DMS79 (cell line): ENCODE measurements at regions not wholly inside any gene's neighbourhood (a gene's known extent, or its start where the extent isn't known, plus 50 kb on each side); places are given as distances from the start of the nearest gene placed in this dataset.
A peak's percentile ranks its signal among the peaks of the same experiment; 100 is the strongest.

Experiments used
- DNase-seq: peaks from one replicate; lab custom pipeline; 2025; lab: John Stamatoyannopoulos, UW

DNA sequence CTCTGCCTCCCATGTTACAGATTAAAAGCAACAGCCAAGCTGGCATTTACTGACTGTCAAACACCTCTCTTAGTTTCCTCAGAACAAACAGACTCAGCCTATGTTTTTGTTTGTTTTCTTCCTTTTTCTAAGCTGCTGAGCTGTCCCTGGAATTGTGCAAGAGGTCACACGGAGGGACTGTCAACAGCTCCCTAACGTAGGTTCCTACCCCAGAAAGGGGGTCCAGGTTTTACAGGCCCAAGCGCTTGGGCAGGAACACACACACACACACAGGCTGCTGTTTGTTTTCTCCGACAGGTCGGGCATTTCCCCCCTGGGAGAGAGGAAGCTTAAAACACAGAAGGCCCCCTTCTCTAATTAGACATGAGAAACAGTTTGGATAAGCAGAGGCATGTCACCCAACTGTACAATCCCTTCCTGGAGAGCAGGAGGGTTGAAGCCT is 739.6 kb upstream of the TBX3 start:
- DNase-seq, result no peak

GRCh38 chr12:115422845-115423545 is 739.0 kb upstream of the TBX3 start:
- no peak for DNase-seq

DNA sequence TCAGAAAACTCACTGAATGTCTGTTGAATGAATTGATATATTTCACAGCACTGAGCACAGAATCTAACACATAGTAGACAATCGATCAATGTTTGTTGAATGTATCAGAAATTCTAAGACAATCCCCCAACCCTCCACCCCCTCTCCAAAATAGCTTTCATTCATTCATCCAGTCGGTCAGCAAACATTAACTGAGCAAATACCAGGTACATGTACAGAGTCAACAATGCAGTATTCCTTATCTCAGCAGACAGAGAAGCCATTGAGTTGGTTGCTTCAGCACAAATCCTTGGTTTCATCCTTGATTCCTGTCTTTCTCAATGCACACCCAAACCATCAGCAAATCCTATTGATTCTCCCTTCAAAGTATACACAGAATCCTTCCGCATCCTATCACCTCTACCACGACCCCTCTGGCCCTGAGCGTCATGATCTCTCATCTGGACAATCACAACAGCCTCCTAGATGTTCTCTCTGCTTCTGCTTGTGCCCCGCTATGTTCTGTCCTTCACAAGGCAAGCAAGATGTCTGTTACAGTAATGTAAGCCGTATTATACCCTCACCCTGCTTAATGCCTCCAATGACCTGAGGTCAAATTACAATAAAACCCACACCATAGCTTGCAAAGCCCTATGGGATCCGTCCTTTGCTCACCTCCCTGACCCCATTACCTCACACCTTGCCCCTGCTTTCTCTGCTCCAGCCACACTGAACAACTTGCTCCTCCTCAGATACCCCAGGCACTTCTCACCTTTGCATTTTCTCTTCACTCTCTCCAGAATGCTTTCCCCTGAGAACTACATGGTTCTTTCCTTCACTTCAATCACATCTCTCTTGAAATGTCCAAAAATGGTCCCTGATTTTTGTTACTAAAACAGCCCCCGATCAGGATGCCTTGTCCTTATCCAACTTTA is 738.1 kb upstream of the TBX3 start:
- DNase-seq, result no peak

GRCh38 chr12:115421350-115421749 is 737.4 kb upstream of the TBX3 start:
- DNase-seq, result no peak

- DNase-seq, result no peak
Measured at GRCh38 chr12:115419145-115419646, 735.2 kb upstream of the TBX3 start.

DNA sequence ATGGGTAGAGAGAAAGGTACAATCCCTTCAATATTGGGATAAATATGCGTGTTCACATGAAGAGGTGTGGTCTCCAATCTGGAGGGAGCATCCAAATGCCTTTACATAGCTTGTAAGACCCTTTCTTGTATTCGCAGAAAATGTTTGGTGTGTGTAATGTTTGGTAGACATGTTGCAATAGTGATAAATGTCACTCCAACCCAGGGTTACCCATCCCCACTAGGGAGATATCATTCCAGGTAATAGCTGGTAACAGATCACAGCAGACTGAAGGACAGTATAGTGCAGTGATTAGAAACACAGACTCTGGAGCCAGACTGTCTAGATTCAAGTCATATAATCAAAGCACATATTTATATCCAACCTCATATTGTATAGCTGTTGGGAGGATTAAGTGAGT is 733.6 kb upstream of the TBX3 start:
- DNase-seq, result no peak

- DNase-seq, result no peak
Measured at GRCh38 chr12:115416869-115417268, 732.9 kb upstream of the TBX3 start.

DNA sequence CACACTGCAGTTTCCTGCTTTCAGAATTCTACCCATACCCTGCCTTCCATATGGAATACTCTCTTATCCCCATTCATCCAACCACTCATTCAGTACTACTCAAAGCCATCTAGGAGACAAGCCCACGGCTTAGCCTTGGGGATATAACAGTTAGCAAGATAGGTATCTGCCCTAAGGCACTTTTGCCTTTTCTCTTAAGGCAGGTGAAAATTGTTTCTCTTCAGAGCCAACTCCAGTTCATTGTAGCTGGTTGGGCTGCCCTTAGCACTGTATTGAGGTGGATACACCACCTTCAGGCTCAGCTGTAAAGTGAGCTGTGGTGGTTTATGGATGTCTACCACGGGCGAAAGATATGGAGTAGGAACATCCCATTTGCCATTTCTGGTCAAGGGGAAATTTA is 729.7 kb upstream of the TBX3 start:
- DNase-seq, result no peak

DNA sequence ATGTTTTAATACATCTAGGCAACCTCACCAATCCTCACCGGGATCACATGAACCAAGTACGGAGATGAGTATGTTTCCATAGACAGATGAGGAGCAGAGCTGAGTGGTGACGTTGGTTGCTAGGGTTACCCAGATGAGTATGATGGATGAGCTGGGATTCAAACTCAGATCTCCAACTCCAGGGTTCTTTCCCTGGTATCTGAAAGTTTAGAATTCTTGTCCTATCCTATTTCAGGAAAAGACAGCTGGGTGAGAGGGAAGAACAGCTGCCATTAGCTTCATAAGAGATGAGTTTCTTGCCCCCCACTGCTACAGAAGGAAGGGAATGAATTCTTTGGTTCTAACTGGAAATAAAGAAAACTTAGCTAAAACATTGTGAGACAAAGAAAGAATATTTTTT is 728.9 kb upstream of the TBX3 start:
- no peak for DNase-seq

DNA sequence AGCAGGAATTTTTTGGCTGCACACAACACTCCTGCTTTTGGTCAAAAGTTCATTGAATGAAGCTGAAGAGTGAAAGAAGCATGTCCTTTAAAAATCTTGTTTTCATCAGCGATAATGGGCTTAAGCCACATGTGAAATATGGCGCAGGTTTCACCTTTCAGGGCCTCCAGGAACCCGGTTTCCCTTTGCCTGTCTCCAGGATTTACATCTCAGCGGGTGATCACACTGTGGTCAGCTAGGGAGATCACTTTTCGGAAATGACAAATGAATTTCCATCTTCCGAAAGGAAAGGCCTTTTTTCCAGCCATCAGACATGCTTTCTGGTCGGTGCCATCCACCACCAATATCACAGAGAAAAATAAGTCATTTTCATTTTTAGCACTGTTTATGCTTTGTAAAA is 727.1 kb upstream of the TBX3 start:
- DNase-seq, result no peak

GRCh38 chr12:115408642-115409041 is 724.7 kb upstream of the TBX3 start:
- DNase-seq, result no peak

GRCh38 chr12:115407723-115408122 is 723.7 kb upstream of the TBX3 start:
- peak; percentile 58 for DNase-seq

DNA sequence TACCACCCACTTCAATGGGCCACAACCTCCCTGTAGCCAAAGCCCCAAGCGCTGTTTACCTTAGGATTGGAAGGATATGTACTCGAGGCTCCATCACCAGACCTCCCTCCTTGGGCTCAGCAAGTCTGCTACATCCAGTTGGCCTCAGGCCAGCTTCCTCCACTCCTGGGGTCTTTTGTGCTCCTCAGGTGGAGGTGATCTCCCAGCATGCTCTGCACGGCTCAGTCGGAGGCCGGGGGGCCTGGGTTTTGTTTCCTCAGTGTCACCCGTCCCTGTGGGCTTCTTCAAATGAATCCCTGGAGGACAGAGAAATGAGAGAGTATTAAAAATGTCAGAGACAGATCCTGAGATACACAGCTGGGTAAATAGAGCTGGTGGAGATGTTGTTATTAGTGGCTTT is 723.1 kb upstream of the TBX3 start:
- DNase-seq, result peak; percentile 92

- DNase-seq, result no peak
Measured at GRCh38 chr12:115405471-115405860, 721.5 kb upstream of the TBX3 start.

- DNase-seq, result no peak
Measured at GRCh38 chr12:115404761-115405470, 720.9 kb upstream of the TBX3 start.

- DNase-seq, result no peak
Measured at GRCh38 chr12:115403689-115404088, 719.7 kb upstream of the TBX3 start.

DNA sequence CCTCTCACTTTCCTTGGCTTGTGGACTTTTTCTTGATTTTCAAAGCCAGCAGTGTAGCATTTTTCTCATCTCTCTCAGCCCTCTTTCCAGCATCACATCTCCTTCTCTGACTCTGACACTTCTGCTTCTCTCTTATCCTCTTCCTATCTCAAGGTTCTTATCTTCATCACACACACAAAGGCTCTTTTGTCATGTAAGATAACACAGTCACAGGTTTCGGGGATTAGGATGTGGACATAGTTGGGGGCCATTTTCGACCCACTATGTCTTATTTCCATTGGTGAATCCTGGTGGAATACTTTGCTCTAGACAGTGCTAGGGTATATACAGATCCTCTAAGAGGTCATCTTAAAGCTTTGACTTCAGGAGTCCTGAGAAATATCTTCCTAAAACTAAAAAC is 719.3 kb upstream of the TBX3 start:
- DNase-seq, result no peak

DNA sequence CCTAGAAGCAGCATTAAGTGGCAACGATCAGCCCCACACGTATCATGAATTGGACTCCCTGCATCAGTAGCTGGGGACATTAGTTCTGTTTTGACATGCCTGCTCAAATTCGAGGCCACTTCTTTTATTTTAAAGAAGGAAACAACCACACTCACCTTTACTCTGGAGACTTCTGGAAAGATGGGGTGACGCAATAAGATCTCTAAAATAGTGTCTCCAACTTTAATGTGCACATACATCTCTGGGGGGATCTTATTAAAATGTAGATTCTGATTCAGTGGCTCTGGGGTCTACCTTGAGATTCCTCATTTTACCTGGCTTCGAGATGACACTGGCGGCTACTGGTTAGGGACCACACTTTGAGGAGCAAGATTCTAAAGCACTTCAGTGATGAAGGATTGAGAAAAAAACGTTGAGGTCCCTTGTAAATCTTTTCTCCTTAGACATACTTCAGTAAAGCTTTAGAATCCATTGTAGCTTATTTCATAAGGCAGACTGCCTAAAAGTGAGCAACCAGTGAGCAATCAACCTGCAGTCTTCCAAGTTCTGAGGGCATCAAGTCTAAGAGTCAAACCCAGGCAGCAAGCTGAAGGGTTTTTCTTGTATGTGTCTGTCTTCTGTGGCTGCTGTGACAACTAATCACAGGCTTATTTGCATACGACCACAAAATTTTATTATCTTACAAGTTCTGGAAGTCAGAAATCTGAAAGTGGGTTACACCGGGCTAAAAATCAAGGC is 718.6 kb upstream of the TBX3 start:
- DNase-seq, result no peak

- no peak for DNase-seq
Measured at GRCh38 chr12:115401761-115402160, 717.8 kb upstream of the TBX3 start.

- DNase-seq, result no peak
Measured at GRCh38 chr12:115400011-115400410, 716.0 kb upstream of the TBX3 start.

DNA sequence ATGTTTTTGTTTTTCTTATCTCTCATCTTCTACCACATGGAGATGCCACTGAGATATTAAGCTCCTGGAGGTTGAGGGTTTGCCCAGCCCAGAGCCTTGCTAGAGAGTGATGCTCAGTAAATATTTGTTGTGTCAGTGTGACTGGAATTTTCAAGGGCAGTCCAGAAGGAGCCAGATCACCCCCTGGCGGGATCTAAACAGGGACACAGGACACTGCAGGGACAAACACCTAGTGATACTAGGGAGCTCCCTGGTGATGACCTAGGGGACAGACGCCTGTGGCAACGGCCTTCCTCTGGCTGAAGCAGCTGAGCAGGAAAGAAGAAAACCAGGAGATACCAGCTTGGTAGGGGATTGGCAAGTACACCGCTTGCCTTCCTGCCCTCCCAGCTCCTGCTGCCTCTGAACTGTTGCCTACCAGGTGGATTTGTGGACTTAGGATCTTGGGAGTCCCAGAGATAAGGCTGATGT is 714.4 kb upstream of the TBX3 start:
- no peak for DNase-seq

DNA sequence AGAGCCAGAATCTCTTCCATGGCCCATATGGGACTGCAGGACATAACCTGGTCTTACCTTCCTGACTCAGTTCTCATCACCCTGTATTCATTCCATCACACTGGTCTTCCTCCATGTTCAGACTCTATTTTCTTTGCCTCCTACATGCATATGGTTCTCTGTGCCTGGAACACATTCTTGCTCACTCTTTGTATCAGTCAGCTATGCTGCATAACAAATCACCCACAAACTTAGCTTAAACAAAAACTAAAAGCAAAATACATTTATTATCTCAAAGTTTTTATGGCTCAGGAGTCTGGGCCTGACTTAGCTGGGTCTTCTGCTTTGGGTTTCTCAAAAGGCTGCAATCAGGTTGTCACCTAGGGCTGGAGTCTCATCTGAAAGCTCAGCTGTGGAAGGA is 712.6 kb upstream of the TBX3 start:
- DNase-seq, result no peak
